ENCODE measurements at regions not wholly inside any gene's neighbourhood (a gene's known extent, or its start where the extent isn't known, plus 50 kb on each side); places are given as distances from the start of the nearest gene placed in this dataset.

DNA sequence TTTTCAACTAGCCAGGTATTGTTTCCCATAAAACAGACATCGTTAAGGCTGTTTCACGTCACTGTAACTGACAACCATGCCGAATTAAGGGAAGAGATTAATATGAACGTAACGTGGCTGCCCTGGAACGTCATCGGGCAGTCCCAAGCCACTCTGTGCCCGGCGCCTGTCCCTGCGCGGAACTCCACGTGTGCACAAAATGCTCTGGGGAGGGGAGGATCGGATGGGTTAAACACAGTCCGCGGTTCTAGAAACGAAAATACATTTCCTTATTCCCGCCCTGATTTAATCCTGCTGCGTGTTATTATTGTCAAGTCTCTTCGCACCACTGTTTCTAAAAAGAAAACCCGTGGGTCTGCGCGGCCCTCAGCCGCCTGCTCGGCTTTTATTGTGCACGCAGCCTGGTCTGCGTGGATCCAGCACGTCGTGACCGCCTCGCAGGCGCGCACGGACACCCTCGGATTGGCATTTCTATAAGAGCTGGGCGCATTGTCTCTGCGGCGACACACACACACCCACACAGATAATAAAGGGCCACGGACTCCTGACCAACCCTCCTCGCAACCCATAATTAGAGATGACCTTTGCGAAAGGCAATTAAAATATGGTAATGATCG is 69.6 kb upstream of the BCOR start:
- WGBS, 4 donors = 30 to 68% (median 44%) methylated on average over 13 to 41 of the region's 41 CpGs
- no peak for TF ChIP-seq POLR2A (IDR thresholded peaks at IDR 0.05)
- TF ChIP-seq, protein P1, sequence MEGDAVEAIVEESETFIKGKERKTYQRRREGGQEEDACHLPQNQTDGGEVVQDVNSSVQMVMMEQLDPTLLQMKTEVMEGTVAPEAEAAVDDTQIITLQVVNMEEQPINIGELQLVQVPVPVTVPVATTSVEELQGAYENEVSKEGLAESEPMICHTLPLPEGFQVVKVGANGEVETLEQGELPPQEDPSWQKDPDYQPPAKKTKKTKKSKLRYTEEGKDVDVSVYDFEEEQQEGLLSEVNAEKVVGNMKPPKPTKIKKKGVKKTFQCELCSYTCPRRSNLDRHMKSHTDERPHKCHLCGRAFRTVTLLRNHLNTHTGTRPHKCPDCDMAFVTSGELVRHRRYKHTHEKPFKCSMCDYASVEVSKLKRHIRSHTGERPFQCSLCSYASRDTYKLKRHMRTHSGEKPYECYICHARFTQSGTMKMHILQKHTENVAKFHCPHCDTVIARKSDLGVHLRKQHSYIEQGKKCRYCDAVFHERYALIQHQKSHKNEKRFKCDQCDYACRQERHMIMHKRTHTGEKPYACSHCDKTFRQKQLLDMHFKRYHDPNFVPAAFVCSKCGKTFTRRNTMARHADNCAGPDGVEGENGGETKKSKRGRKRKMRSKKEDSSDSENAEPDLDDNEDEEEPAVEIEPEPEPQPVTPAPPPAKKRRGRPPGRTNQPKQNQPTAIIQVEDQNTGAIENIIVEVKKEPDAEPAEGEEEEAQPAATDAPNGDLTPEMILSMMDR (IDR thresholded peaks at IDR 0.05) = no peak
- Histone ChIP-seq H3K27me3 (peaks cover 38% of the 10 kb centered on the region), H3K4me1 (replicated peaks in 1 of 2) (peaks cover 11 to 21% of the 10 kb centered on the region in 2 donors), H3K4me3 (peak overlapping the region in 1 of 4 donors; percentile 38), H3K9me3 (replicated peaks in 1 of 3) (no peaks in the 10 kb centered on the region), H3K27ac (peak overlapping the region in 1 of 5 donors; percentile 96), H3K36me3 (replicated peaks in 1 of 2) (no peaks in the 10 kb centered on the region)
- intact Hi-C loops (cut with DNase I) = no loop called here
- DNase-seq = peak in 1 of 7 donors; percentile 55

DNA sequence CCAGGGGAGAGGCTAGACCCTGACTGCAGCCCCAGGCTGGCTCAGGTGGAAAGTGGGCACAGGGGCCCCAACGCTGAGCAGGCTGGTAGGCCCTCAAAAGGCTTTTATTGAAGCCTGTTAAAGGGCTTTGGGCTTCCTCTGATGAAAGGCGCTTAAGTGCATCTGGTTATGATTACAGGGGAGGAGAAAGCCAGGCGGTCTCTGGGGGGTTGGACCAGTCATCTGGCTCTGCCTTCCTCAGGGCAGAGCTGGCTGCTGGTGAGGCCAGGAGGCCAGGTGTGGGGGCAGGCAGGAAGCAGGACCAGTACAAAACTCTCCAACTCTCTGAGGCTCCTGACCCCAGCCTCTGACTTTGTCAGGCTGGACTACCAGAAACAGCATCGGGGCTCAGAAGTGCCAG is 68.8 kb upstream of the BCOR start:
- Histone ChIP-seq H3K27ac (no peak overlapping the region), H3K4me1 (replicated peaks in 1 of 2) (peaks cover 11 to 21% of the 10 kb centered on the region in 2 donors), H3K4me3 (no peak overlapping the region), H3K27me3 (peaks cover 30% of the 10 kb centered on the region), H3K36me3 (replicated peaks in 1 of 2) (no peaks in the 10 kb centered on the region), H3K9me3 (replicated peaks in 1 of 3) (no peaks in the 10 kb centered on the region)
- intact Hi-C loops (cut with DNase I) = no loop called here
- TF ChIP-seq, protein P1 (IDR thresholded peaks at IDR 0.05) = no peak
- no peak for TF ChIP-seq POLR2A (IDR thresholded peaks at IDR 0.05)
- peak in 1 of 7 donors; percentile 58 for DNase-seq
- WGBS, 4 donors = 36 to 100% (median 64%) methylated on average over 1 to 4 of the region's 4 CpGs

DNA sequence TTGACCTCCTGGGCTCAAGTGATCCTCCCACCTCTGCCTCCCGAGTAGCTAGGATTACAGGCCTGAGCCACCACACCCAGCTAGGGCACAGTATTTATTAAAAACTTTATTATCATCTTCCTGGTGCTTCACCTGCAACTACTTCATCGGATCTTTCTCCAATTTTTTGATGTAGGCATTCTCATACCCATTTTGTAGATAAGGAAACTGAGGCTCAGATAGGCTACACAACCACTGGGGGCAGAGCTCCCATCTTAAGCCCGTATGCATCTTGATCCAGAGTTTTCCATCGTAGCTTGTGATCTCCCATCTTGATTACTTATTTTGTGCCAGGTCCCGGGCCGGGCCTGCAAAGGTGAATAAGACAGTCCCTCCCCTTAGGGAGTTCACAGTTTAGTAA is 68.1 kb upstream of the BCOR start:
- H3K9me3 ChIP-seq (replicated peaks in 1 of 3) = no peaks in the 10 kb centered on the region
- no peak overlapping the region for H3K4me3 ChIP-seq
- no peaks in the 10 kb centered on the region for H3K36me3 ChIP-seq (replicated peaks in 1 of 2)
- no peak for DNase-seq
- intact Hi-C loops (cut with DNase I) = no loop called here
- no peak overlapping the region for H3K27ac ChIP-seq
- WGBS, 4 donors = 75 to 100% (median 83%) methylated on average over 4 to 6 of the region's 6 CpGs
- peaks cover 9 to 18% of the 10 kb centered on the region in 2 donors for H3K4me1 ChIP-seq (replicated peaks in 1 of 2)
- TF ChIP-seq POLR2A (IDR thresholded peaks at IDR 0.05) = no peak
- H3K27me3 ChIP-seq = peaks cover 28% of the 10 kb centered on the region

DNA sequence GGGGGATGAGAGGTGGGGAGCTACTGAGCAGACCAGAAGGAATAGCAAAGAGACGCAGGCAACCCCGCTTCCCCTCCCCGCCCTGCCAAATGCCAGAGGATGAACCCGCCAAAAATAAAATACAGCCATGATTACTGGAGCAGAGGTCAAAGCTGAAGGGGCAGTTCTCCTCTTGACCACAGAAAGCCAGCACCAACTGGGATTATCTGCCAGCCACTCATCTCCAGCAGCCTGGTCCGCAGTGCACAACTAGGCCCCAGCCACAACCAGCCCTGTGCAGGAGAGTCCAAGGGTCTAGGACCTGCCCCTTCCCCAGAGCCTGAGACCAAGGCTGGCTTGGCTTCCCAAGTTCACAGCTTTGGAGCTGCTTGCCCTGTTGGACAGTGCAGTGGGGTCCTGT is 67.4 kb upstream of the BCOR start:
- no peak overlapping the region for H3K4me3 ChIP-seq
- intact Hi-C loops (cut with DNase I) = no loop called here
- TF ChIP-seq POLR2A (IDR thresholded peaks at IDR 0.05) = no peak
- TF ChIP-seq, protein P1 (IDR thresholded peaks at IDR 0.05) = no peak
- peaks cover 28% of the 10 kb centered on the region for H3K27me3 ChIP-seq
- no peaks in the 10 kb centered on the region for H3K36me3 ChIP-seq (replicated peaks in 1 of 2)
- H3K9me3 ChIP-seq (replicated peaks in 1 of 3) = no peaks in the 10 kb centered on the region
- 74 to 95% (median 86%) methylated on average over 4 to 5 of the region's 5 CpGs; no CpG with 5 or more reads in 1 of the 4 donors for WGBS, 4 donors
- H3K4me1 ChIP-seq (replicated peaks in 1 of 2) = peaks cover 6 to 17% of the 10 kb centered on the region in 2 donors
- no peak overlapping the region for H3K27ac ChIP-seq
- no peak for DNase-seq

DNA sequence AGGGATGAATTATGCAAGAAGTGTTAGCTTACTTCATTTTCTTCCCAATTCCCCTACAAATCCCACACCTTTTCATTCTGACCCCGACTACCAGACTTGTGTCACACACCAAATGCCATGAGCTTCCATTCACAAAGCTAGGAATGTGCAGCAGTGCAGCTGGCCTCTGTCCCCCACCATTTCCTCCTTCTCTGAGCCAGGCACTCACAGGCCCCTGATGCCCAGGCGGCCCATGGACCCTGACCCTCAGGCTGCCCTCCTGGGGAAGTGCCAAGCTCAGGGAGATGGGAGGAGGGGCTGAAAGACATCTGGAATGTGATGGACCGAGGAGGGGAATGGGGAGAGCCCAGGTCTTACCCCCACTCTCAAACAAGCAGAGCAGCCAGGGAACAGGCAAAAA is 67.0 kb upstream of the BCOR start:
- H3K4me1 ChIP-seq (replicated peaks in 1 of 2) = peaks cover 6 to 17% of the 10 kb centered on the region in 2 donors
- H3K27ac ChIP-seq = no peak overlapping the region
- H3K27me3 ChIP-seq = peaks cover 23% of the 10 kb centered on the region
- DNase-seq = no peak
- TF ChIP-seq, protein P1 (IDR thresholded peaks at IDR 0.05) = no peak
- TF ChIP-seq POLR2A (IDR thresholded peaks at IDR 0.05) = no peak
- H3K9me3 ChIP-seq (replicated peaks in 1 of 3) = no peaks in the 10 kb centered on the region
- 42 to 69% (median 53%) methylated on average over 2 to 3 of the region's 3 CpGs for WGBS, 4 donors
- intact Hi-C loops (cut with DNase I) = no loop called here
- no peaks in the 10 kb centered on the region for H3K36me3 ChIP-seq (replicated peaks in 1 of 2)
- no peak overlapping the region for H3K4me3 ChIP-seq

All from adrenal gland (tissue), 9 donors.